Smooth muscle cell (in vitro differentiated cells): ENCODE measurements at regions not wholly inside any gene's neighbourhood (a gene's known extent, or its start where the extent isn't known, plus 50 kb on each side); places are given as distances from the start of the nearest gene placed in this dataset.

Experiments used
- DNase-seq: peaks from one replicate; lab custom pipeline; 2025; ENCODE audit not compliant: unreplicated experiment; lab: John Stamatoyannopoulos, UW
- H2AFZ ChIP-seq: fragments of 200-600 bp; sonication (generic); 2 replicates; pipeline ENCODE4 v1.6.0; 2016; ENCODE audit warnings: antibody characterized with exemption, low read depth, mild to moderate bottlenecking
- H3F3A ChIP-seq: fragments of 200-600 bp; sonication (generic); 2 replicates; pipeline ENCODE4 v1.6.0; 2017; ENCODE audit warnings: antibody characterized with exemption, low read depth
- H3K27ac ChIP-seq: fragments of 200-600 bp; sonication (generic); 2 replicates; pipeline ENCODE4 v1.5.1; 2016; ENCODE audit warnings: low read depth, mild to moderate bottlenecking
- H3K27me3 ChIP-seq: fragments of 200-600 bp; sonication (generic); 2 replicates; pipeline ENCODE4 v1.6.1; 2016; ENCODE audit warnings: low read depth, mild to moderate bottlenecking
- H3K36me3 ChIP-seq: fragments of 200-600 bp; sonication (generic); 2 replicates; pipeline ENCODE4 v1.5.1; 2016; ENCODE audit warnings: low read depth
- H3K4me1 ChIP-seq: fragments of 200-600 bp; sonication (generic); 2 replicates; pipeline ENCODE4 v1.5.1; 2016; ENCODE audit warnings: low read depth
- H3K4me2 ChIP-seq: fragments of 200-600 bp; sonication (generic); 2 replicates; pipeline ENCODE4 v1.6.0; 2016; ENCODE audit warnings: mild to moderate bottlenecking
- H3K4me3 ChIP-seq: fragments of 200-600 bp; sonication (generic); 2 replicates; pipeline ENCODE4 v1.5.1; 2016; ENCODE audit warnings: mild to moderate bottlenecking
- H3K79me2 ChIP-seq: fragments of 200-600 bp; sonication (generic); 2 replicates; pipeline ENCODE4 v1.6.0; 2016; ENCODE audit warnings: low read depth, mild to moderate bottlenecking
- H3K9ac ChIP-seq: fragments of 200-600 bp; sonication (generic); 2 replicates; pipeline ENCODE4 v1.6.0; 2016; ENCODE audit warnings: low read depth
- H3K9me3 ChIP-seq: fragments of 200-600 bp; sonication (generic); replicated peaks from 2 replicates; pipeline ENCODE4 v1.5.1; 2016; ENCODE audit warnings: low read depth
- H4K20me1 ChIP-seq: fragments of 200-600 bp; sonication (generic); 2 replicates; pipeline ENCODE4 v1.6.0; 2016; ENCODE audit warnings: low read depth
- WGBS: methylation state at CpG from one replicate; pipeline ENCODE4 v1.1.7; 2016; ENCODE audit warnings: low lambda C conversion rate; 5-methylcytosine and 5-hydroxymethylcytosine counted together
- TF ChIP-seq, protein P1 (sequence below): fragments of 200-600 bp; sonication (generic); IDR thresholded peaks from 2 replicates; pipeline ENCODE4 v1.5.1; 2017; ENCODE audit warnings: borderline replicate concordance, mild to moderate bottlenecking, antibody characterized with exemption; ENCODE audit not compliant: insufficient read depth, poor library complexity, severe bottlenecking

DNA sequence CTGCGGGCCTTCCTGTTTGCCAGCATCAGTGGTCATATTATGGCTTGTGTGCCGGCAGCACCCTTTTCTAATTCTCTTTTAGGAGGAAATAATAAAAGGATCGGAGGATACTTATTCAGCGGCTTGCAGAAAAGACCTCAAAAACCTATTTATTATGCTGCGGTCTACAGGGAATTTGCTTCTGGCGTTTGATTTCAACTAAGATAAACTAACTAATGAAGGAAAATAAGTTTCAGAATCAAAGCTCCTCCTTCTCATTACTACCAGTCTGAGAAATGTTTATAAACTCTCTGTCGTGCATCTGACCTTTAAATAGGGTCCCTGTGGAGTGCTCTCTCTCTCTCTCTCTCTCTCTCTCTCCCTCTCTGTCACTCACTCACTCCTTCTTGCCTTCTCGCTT, 335.0 kb upstream of the GLI3 start:
- no peak overlapping the region for H3K27ac ChIP-seq
- no peak overlapping the region for H2AFZ ChIP-seq
- 90% methylated on average over 8 of the region's 8 CpGs for WGBS
- no peak overlapping the region for H3K4me3 ChIP-seq
- H3F3A ChIP-seq, result no peaks in the 10 kb centered on the region
- peaks cover 13% of the 10 kb centered on the region for H3K4me1 ChIP-seq
- TF ChIP-seq, protein P1, sequence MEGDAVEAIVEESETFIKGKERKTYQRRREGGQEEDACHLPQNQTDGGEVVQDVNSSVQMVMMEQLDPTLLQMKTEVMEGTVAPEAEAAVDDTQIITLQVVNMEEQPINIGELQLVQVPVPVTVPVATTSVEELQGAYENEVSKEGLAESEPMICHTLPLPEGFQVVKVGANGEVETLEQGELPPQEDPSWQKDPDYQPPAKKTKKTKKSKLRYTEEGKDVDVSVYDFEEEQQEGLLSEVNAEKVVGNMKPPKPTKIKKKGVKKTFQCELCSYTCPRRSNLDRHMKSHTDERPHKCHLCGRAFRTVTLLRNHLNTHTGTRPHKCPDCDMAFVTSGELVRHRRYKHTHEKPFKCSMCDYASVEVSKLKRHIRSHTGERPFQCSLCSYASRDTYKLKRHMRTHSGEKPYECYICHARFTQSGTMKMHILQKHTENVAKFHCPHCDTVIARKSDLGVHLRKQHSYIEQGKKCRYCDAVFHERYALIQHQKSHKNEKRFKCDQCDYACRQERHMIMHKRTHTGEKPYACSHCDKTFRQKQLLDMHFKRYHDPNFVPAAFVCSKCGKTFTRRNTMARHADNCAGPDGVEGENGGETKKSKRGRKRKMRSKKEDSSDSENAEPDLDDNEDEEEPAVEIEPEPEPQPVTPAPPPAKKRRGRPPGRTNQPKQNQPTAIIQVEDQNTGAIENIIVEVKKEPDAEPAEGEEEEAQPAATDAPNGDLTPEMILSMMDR, result no peak
- no peaks in the 10 kb centered on the region for H3K79me2 ChIP-seq
- no peaks in the 10 kb centered on the region for H3K36me3 ChIP-seq
- no peaks in the 10 kb centered on the region for H3K9me3 ChIP-seq
- no peak for DNase-seq
- no peaks in the 10 kb centered on the region for H4K20me1 ChIP-seq
- H3K9ac ChIP-seq, result no peak overlapping the region
- no peaks in the 10 kb centered on the region for H3K27me3 ChIP-seq
- no peak overlapping the region for H3K4me2 ChIP-seq

DNA sequence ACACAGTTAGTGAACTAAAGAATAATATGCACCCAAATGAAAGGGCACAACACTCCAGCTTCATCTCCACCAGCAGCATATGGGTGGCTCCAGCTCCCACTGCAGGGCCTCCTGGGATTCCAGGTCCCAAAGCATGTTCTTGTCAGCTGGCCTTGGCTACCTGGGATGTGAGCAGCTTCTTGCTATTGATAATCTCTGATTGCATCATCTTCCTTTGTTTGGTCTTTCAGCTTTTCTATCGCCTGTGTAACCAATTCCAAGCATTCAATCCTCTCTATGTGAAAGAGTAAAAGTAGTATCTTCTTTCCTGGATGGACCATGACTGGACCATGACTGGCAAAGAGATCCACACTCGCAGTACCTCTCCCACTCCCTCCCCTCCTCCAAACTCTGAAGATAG, 333.9 kb upstream of the GLI3 start:
- no peak overlapping the region for H2AFZ ChIP-seq
- H3K79me2 ChIP-seq, result no peaks in the 10 kb centered on the region
- H3F3A ChIP-seq, result no peaks in the 10 kb centered on the region
- TF ChIP-seq, protein P1, result no peak
- no peak overlapping the region for H3K9ac ChIP-seq
- 96% methylated on average over 2 of the region's 2 CpGs for whole genome bisulfite sequencing
- no peak overlapping the region for H3K27ac ChIP-seq
- H3K4me3 ChIP-seq, result no peak overlapping the region
- no peak for DNase-seq
- no peaks in the 10 kb centered on the region for H3K36me3 ChIP-seq
- H3K27me3 ChIP-seq, result no peaks in the 10 kb centered on the region
- H3K4me2 ChIP-seq, result no peak overlapping the region
- no peaks in the 10 kb centered on the region for H4K20me1 ChIP-seq
- no peaks in the 10 kb centered on the region for H3K9me3 ChIP-seq
- H3K4me1 ChIP-seq, result peaks cover 18% of the 10 kb centered on the region

DNA sequence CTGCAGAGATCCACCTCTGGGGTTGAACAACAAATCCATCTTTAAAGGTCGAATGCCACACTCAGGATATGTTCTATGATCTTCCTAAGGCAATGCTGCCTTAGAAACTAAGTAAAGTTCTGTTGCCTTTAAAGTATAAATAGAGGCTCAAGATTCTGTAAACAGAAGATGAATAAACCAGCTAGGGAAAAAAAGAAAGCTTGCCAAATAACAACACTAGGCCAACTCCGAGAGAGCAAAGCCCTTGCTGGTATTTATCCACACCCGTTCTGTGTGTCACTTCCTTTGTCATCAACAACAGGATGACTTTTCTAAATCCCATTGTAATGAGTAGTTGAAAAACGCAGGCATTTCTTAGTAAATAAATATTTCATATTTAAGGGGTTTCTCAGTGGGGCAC, 330.0 kb upstream of the GLI3 start:
- Histone ChIP-seq H2AFZ (peak overlapping the region; percentile 65), H4K20me1 (no peaks in the 10 kb centered on the region), H3K79me2 (no peaks in the 10 kb centered on the region), H3K36me3 (no peaks in the 10 kb centered on the region), H3K9me3 (no peaks in the 10 kb centered on the region), H3F3A (no peaks in the 10 kb centered on the region), H3K27ac (peak overlapping the region; percentile 33), H3K4me3 (no peak overlapping the region), H3K4me1 (peaks cover 7% of the 10 kb centered on the region), H3K27me3 (no peaks in the 10 kb centered on the region), H3K4me2 (peak overlapping the region; percentile 55), H3K9ac (no peak overlapping the region)
- no peak for DNase-seq
- TF ChIP-seq, protein P1, result no peak
- 54% methylated on average over 4 of the region's 4 CpGs for WGBS

DNA sequence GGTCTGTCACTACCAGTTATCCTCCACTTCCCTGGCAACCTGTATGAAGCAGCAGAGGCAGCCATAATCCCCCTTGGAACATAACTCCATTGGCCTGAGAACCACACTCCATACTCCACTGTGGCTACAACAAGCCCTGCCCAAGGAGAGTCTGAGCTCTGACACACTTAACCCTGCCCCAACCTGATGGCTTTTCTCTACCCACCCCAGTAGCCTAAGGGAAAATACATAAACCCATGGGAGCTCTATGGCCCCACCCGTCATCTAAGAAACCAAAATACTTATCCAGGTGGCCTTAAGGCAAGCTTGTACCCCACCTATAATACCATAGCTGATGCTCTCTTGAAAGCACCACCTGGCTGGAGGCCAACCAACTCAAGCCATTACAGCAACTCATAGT, 324.8 kb upstream of the GLI3 start:
- H3F3A ChIP-seq, result no peaks in the 10 kb centered on the region
- no peaks in the 10 kb centered on the region for H3K27me3 ChIP-seq
- H3K4me1 ChIP-seq, result peaks cover 2% of the 10 kb centered on the region
- H3K4me2 ChIP-seq, result no peak overlapping the region
- WGBS, result 81% methylated on average over 1 of the region's 1 CpG
- no peak for DNase-seq
- no peak overlapping the region for H3K9ac ChIP-seq
- no peaks in the 10 kb centered on the region for H4K20me1 ChIP-seq
- TF ChIP-seq, protein P1, result no peak
- H3K27ac ChIP-seq, result no peak overlapping the region
- H3K9me3 ChIP-seq, result no peaks in the 10 kb centered on the region
- no peak overlapping the region for H2AFZ ChIP-seq
- no peak overlapping the region for H3K4me3 ChIP-seq
- H3K36me3 ChIP-seq, result no peaks in the 10 kb centered on the region
- H3K79me2 ChIP-seq, result no peaks in the 10 kb centered on the region
